ENCODE measurements at regions not wholly inside any gene's neighbourhood (a gene's known extent, or its start where the extent isn't known, plus 50 kb on each side); places are given as distances from the start of the nearest gene placed in this dataset.

DNA sequence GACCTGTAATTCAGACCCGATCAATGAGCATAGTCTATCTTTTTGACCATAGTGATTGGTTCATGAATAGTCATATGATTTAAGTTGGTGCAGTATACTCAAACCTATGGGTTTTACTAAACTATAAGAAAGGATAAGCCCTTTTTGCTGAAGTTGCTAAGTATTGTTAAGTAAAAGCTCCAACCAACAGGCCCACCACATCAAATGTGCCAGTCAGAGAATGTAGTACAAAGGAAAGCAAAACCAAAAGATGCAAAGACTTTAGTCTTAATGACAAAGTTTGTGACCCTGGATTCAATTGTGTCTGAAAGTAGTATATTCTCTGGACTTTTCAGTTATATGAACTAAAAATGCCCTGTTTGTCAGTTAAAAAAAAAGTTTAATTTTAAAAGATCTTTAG, 208.1 kb upstream of the TET2 start:
- Histone ChIP-seq H3K27me3 (replicated peaks in 1 of 4; ENCODE audit: control insufficient read depth in 3 of 4, extremely low read depth in 1 of 4, insufficient read depth in 3 of 4, low read length in 3 of 4) (no peaks in the 10 kb centered on the region), H3K4me2 (ENCODE audit: insufficient read depth in 1 of 2, low read depth in 2 of 2, low read length in 2 of 2) (no peak overlapping the region), H3K4me1 (replicated peaks in 1 of 4; ENCODE audit: control insufficient read depth in 3 of 4, insufficient read depth in 4 of 4, low read length in 3 of 4) (no peaks in the 10 kb centered on the region), H3K4ac (replicated peaks; ENCODE audit: insufficient read length, low read depth, low read length) (no peak overlapping the region), H3K18ac (ENCODE audit: extremely low read depth, low read length) (no peak overlapping the region), H3K9me3 (ENCODE audit: insufficient read depth in 2 of 2, low read depth in 1 of 2, low read length in 1 of 2) (no peaks in the 10 kb centered on the region), H3K23me2 (ENCODE audit: low read depth, low read length) (no peaks in the 10 kb centered on the region), H4K20me1 (replicated peaks in 1 of 2; ENCODE audit: control insufficient read depth in 1 of 2, insufficient read depth in 2 of 2, low read length in 2 of 2) (no peaks in the 10 kb centered on the region), H3K36me3 (ENCODE audit: control insufficient read depth in 2 of 4, insufficient read depth in 4 of 4, low read length in 3 of 4) (no peaks in the 10 kb centered on the region), H3K79me1 (ENCODE audit: low read depth, low read length) (no peaks in the 10 kb centered on the region), H3K4me3 (ENCODE audit: extremely low read depth in 1 of 4, insufficient read depth in 2 of 4, low read depth in 3 of 4, low read length in 4 of 4) (no peak overlapping the region), H4K5ac (ENCODE audit: insufficient read length, low read depth, low read length) (no peak overlapping the region), H2AK5ac (ENCODE audit: low read depth, low read length) (no peak overlapping the region), H3K79me2 (ENCODE audit: control insufficient read depth in 1 of 2, insufficient read depth in 2 of 2, low read length in 2 of 2) (no peaks in the 10 kb centered on the region), H3K23ac (ENCODE audit: insufficient read length) (no peak overlapping the region), H2AFZ (ENCODE audit: low read length) (no peak overlapping the region), H2BK5ac (ENCODE audit: low read depth, low read length) (no peak overlapping the region), H4K91ac (replicated peaks; ENCODE audit: insufficient read length, low read length) (no peak overlapping the region), H3K27ac (ENCODE audit: low read depth, low read length) (no peak overlapping the region), H2BK15ac (ENCODE audit: low read length) (no peak overlapping the region), H4K8ac (ENCODE audit: extremely low read depth, insufficient read depth, low read length) (no peak overlapping the region), H3K9ac (replicated peaks in 1 of 4; ENCODE audit: extremely low read depth in 1 of 4, low read depth in 3 of 4, low read length in 3 of 4) (no peak overlapping the region), H2BK120ac (replicated peaks; ENCODE audit: low read depth, low read length) (no peak overlapping the region), H2BK20ac (ENCODE audit: low read length) (no peak overlapping the region), H3K14ac (ENCODE audit: insufficient read length) (no peak overlapping the region), H2BK12ac (ENCODE audit: low read depth, low read length) (no peak overlapping the region), H3K56ac (replicated peaks; ENCODE audit: insufficient read length, low read depth, low read length) (no peak overlapping the region)
- CTCF ChIA-PET (ENCODE audit: partially characterized antibody): no interaction called here
- no peak for TF ChIP-seq RXRA (IDR thresholded peaks at IDR 0.05; ENCODE audit: insufficient read depth, low read depth, low read length)
- no peak for TF ChIP-seq HDAC2 (IDR thresholded peaks at IDR 0.05; ENCODE audit: borderline replicate concordance in 1 of 2, low read depth in 2 of 2, low read length in 2 of 2)
- TF ChIP-seq TCF12 (IDR thresholded peaks at IDR 0.05; ENCODE audit: low read depth, low read length): no peak
- TF ChIP-seq SP2 (IDR thresholded peaks at IDR 0.05; ENCODE audit: low read length): no peak
- no peak for TF ChIP-seq YY1 (IDR thresholded peaks at IDR 0.05; ENCODE audit: low read depth, low read length)
- no peak for TF ChIP-seq SUZ12 (IDR thresholded peaks at IDR 0.05; ENCODE audit: low read length)
- no peak for TF ChIP-seq ASH2L (IDR thresholded peaks at IDR 0.05; ENCODE audit: low read length)
- TF ChIP-seq POLR2A (IDR thresholded peaks at IDR 0.05; ENCODE audit: control extremely low read depth in 1 of 2, low read depth in 2 of 2, low read length in 2 of 2): no peak
- no peak for TF ChIP-seq FOSL1 (IDR thresholded peaks at IDR 0.05; ENCODE audit: insufficient read depth, low read depth, low read length)
- no peak for TF ChIP-seq CREB1 (IDR thresholded peaks at IDR 0.05)
- TF ChIP-seq JUND (IDR thresholded peaks at IDR 0.05; ENCODE audit: low read length): no peak
- no peak for TF ChIP-seq RAD21 (IDR thresholded peaks at IDR 0.05 in 1 of 2, conservative IDR thresholded peaks at IDR 0.05 in 1 of 2; ENCODE audit: low read depth in 2 of 2, low read length in 2 of 2)
- TF ChIP-seq TAF7 (optimal IDR thresholded peaks at IDR 0.05; ENCODE audit: borderline replicate concordance, low read depth, low read length): no peak
- TF ChIP-seq RFX5 (IDR thresholded peaks at IDR 0.05; ENCODE audit: borderline replicate concordance, low read depth, low read length): no peak
- POLR2A ChIA-PET (ENCODE audit: partially characterized antibody): no interaction called here
- DNase-seq (ENCODE audit: low read depth in 1 of 2, low spot score in 2 of 2) (no peak), FAIRE-seq (no peak)
- WGBS, 2 experiments (ENCODE audit: extremely low coverage in 1 of 2, insufficient coverage in 1 of 2, insufficient read length in 1 of 2, insufficient replicate concordance in 2 of 2, low coverage in 1 of 2, low lambda C conversion rate in 2 of 2, missing lambda C conversion rate in 1 of 2): 85% methylated on average over 1 of the region's 1 CpG; no CpG with 5 or more reads in 1 of the 2 experiments

All from H1 (cell line).